Body of pancreas (tissue), 4 donors: ENCODE measurements at regions not wholly inside any gene's neighbourhood (a gene's known extent, or its start where the extent isn't known, plus 50 kb on each side); places are given as distances from the start of the nearest gene placed in this dataset.

Experiments
- CTCF ChIP-seq, 7 experiments: fragments of 450-650 bp in 4 of 7; fragments of 200-600 bp in 3 of 7; sonication (generic) in 3 of 7; IDR thresholded peaks; one replicate each; pipeline ENCODE4 v1.5.1; 2016 to 2019; ENCODE audit warnings: antibody characterized with exemption in 7 of 7
- POLR2A ChIP-seq, 3 donors: fragments of 450-650 bp; IDR thresholded peaks; one replicate each; pipeline ENCODE4 v1.6.1; 2016; ENCODE audit warnings: antibody characterized with exemption in 3 of 3, mild to moderate bottlenecking in 2 of 3

- TF ChIP-seq CTCF (IDR thresholded peaks at IDR 0.05), result no peak
- TF ChIP-seq POLR2A (IDR thresholded peaks at IDR 0.05), result no peak
Measured at GRCh38 chr6:1238040-1238439, 73.9 kb upstream of the FOXQ1 start.
